A673 (cell line): ENCODE measurements at regions not wholly inside any gene's neighbourhood (a gene's known extent, or its start where the extent isn't known, plus 50 kb on each side); places are given as distances from the start of the nearest gene placed in this dataset.

Source experiments
- EZH2 ChIP-seq: fragments of 200-600 bp; sonication (generic); IDR thresholded peaks from 2 replicates; pipeline ENCODE4 v1.6.1; 2017; ENCODE audit warnings: borderline replicate concordance, low read depth, mild to moderate bottlenecking, mixed read lengths, antibody characterized with exemption, low read length; ENCODE audit not compliant: poor library complexity, severe bottlenecking
- TF ChIP-seq, protein P1 (sequence below): fragments of 300-800, 200-600 bp; sonication (generic); conservative IDR thresholded peaks from 2 replicates; pipeline ENCODE4 v1.5.1; 2017; ENCODE audit warnings: low read depth, mild to moderate bottlenecking, antibody characterized with exemption, low read length, moderate library complexity, mixed read lengths

DNA sequence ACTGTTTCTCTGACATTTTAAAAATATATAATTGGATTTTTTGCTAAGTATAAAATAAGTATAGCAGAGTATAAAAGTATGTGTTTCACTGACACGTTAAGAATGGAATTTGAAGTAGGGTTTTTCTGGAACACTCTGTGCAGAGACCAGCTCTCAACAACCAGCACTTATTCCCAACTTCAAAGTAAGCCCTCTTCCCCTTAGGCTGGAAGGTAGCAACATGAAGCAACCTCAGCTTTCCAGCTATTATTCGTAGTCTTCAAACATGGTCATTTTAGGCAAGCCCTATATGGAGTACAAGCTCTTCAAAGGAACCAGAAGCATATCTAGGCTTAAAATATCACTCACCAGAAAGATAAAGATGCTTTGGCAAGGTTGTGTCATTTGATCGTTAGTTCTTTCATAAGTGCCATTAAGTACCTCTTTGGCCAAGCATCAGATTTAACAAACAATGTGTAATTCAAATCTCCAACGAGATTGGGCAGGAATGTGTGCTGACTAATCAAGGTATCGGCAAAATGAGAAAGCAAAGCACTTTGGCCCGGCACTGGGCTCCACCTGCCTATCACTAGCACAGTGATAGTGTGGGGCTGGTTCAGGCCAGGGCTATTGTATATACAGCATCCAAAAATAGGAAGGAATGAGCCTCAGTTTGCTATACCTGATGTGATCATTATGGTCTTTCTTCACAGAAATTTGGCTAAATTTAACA is 95.9 kb upstream of the FREM2 start:
- TF ChIP-seq, protein P1, sequence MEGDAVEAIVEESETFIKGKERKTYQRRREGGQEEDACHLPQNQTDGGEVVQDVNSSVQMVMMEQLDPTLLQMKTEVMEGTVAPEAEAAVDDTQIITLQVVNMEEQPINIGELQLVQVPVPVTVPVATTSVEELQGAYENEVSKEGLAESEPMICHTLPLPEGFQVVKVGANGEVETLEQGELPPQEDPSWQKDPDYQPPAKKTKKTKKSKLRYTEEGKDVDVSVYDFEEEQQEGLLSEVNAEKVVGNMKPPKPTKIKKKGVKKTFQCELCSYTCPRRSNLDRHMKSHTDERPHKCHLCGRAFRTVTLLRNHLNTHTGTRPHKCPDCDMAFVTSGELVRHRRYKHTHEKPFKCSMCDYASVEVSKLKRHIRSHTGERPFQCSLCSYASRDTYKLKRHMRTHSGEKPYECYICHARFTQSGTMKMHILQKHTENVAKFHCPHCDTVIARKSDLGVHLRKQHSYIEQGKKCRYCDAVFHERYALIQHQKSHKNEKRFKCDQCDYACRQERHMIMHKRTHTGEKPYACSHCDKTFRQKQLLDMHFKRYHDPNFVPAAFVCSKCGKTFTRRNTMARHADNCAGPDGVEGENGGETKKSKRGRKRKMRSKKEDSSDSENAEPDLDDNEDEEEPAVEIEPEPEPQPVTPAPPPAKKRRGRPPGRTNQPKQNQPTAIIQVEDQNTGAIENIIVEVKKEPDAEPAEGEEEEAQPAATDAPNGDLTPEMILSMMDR, result no peak
- TF ChIP-seq EZH2, result no peak
